ENCODE measurements at regions not wholly inside any gene's neighbourhood (a gene's known extent, or its start where the extent isn't known, plus 50 kb on each side); places are given as distances from the start of the nearest gene placed in this dataset.

- no peak for DNase-seq
Measured at GRCh38 chr16:55938126-55938525, 63.0 kb upstream of the CES5A start.

GRCh38 chr16:55933038-55933437, 57.9 kb upstream of the CES5A start:
- no peak for DNase-seq

- DNase-seq, result no peak
Measured at GRCh38 chr16:55930036-55930435, 54.9 kb upstream of the CES5A start.

GRCh38 chr16:55929181-55929580, 54.0 kb upstream of the CES5A start:
- no peak for DNase-seq

- DNase-seq, result no peak
Measured at GRCh38 chr16:55925242-55925641, 50.1 kb upstream of the CES5A start.
